Pulmonary artery endothelial cell (primary cell): ENCODE measurements at regions not wholly inside any gene's neighbourhood (a gene's known extent, or its start where the extent isn't known, plus 50 kb on each side); places are given as distances from the start of the nearest gene placed in this dataset.
"Not testable (repeated sequence)": the region's sequence is repeated elsewhere in the genome, so short reads cannot be mapped to it uniquely, and the experiment has no call there.

Experiments
- DNase-seq: peaks from one replicate; pipeline ENCODE4 v3.0.0-alpha.2; 2011; ENCODE audit warnings: low read depth, low spot score

GRCh38 chr9:26667882-26668281 is 224.7 kb downstream of the CAAP1 start:
- no peak for DNase-seq

- DNase-seq, result no peak
Measured at GRCh38 chr9:26665666-26666065, 226.9 kb downstream of the CAAP1 start.

GRCh38 chr9:26664087-26664773 is 228.4 kb downstream of the CAAP1 start:
- DNase-seq, result not testable (repeated sequence)

GRCh38 chr9:26662476-26662875 is 230.1 kb downstream of the CAAP1 start:
- no peak for DNase-seq

GRCh38 chr9:26658476-26658875 is 234.1 kb downstream of the CAAP1 start:
- no peak for DNase-seq

- DNase-seq, result no peak
Measured at GRCh38 chr9:26657958-26658357, 234.6 kb downstream of the CAAP1 start.

GRCh38 chr9:26656003-26656870 is 236.4 kb downstream of the CAAP1 start:
- DNase-seq, result no peak

GRCh38 chr9:26655166-26655565 is 237.4 kb downstream of the CAAP1 start:
- no peak for DNase-seq

- no peak for DNase-seq
Measured at GRCh38 chr9:26650325-26650724, 242.3 kb downstream of the CAAP1 start.

GRCh38 chr9:26643826-26644225 is 248.8 kb downstream of the CAAP1 start:
- DNase-seq, result no peak

GRCh38 chr9:26639761-26640160 is 252.8 kb downstream of the CAAP1 start:
- DNase-seq, result no peak

- DNase-seq, result no peak
Measured at GRCh38 chr9:26637101-26637500, 255.5 kb downstream of the CAAP1 start.

GRCh38 chr9:26613851-26614350 is 278.7 kb downstream of the CAAP1 start:
- DNase-seq, result not testable (repeated sequence)

- no peak for DNase-seq
Measured at GRCh38 chr9:26612211-26612610, 280.4 kb downstream of the CAAP1 start.

GRCh38 chr9:26606756-26607155 is 285.8 kb downstream of the CAAP1 start:
- no peak for DNase-seq

- DNase-seq, result no peak
Measured at GRCh38 chr9:26605367-26605766, 287.2 kb downstream of the CAAP1 start.

GRCh38 chr9:26604076-26604662 is 288.4 kb downstream of the CAAP1 start:
- no peak for DNase-seq

GRCh38 chr9:26603617-26604016 is 289.0 kb downstream of the CAAP1 start:
- DNase-seq, result no peak

GRCh38 chr9:26597542-26598149 is 295.0 kb downstream of the CAAP1 start:
- no peak for DNase-seq

GRCh38 chr9:26579056-26579455 is 313.5 kb downstream of the CAAP1 start:
- no peak for DNase-seq

- DNase-seq, result no peak
Measured at GRCh38 chr9:26574898-26575440, 317.6 kb downstream of the CAAP1 start.
